Rectal smooth muscle tissue (tissue), 1 donor: ENCODE measurements at regions not wholly inside any gene's neighbourhood (a gene's known extent, or its start where the extent isn't known, plus 50 kb on each side); places are given as distances from the start of the nearest gene placed in this dataset.

ENCODE experiments used
- H3K27ac ChIP-seq: one replicate; pipeline ENCODE4 v1.7.0; 2013; ENCODE audit warnings: low read depth, low read length, inconsistent platforms
- H3K27me3 ChIP-seq: one replicate; pipeline ENCODE4 v1.7.0; 2013; ENCODE audit warnings: low read length; ENCODE audit not compliant: control insufficient read depth, insufficient read depth
- H3K36me3 ChIP-seq: one replicate; pipeline ENCODE4 v1.7.0; 2013; ENCODE audit warnings: low read length; ENCODE audit not compliant: control insufficient read depth, insufficient read depth
- H3K4me1 ChIP-seq: one replicate; pipeline ENCODE4 v1.7.0; 2013; ENCODE audit warnings: low read length; ENCODE audit not compliant: control insufficient read depth, insufficient read depth
- H3K4me3 ChIP-seq: one replicate; pipeline ENCODE4 v1.7.0; 2013; ENCODE audit warnings: low read length
- H3K9ac ChIP-seq: one replicate; pipeline ENCODE4 v1.7.0; 2013; ENCODE audit warnings: low read length

GRCh38 chr1:209249785-209250440 lies 333.6 kb upstream of the CAMK1G start:
- Histone ChIP-seq H3K27me3 (no peaks in the 10 kb centered on the region), H3K9ac (no peak overlapping the region), H3K4me3 (no peak overlapping the region), H3K27ac (no peak overlapping the region), H3K36me3 (no peaks in the 10 kb centered on the region), H3K4me1 (no peaks in the 10 kb centered on the region)

GRCh38 chr1:209250861-209251636 lies 332.5 kb upstream of the CAMK1G start:
- Histone ChIP-seq H3K27ac (no peak overlapping the region), H3K9ac (no peak overlapping the region), H3K4me1 (no peaks in the 10 kb centered on the region), H3K36me3 (no peaks in the 10 kb centered on the region), H3K27me3 (no peaks in the 10 kb centered on the region), H3K4me3 (no peak overlapping the region)

- Histone ChIP-seq H3K4me1 (no peaks in the 10 kb centered on the region), H3K27me3 (no peaks in the 10 kb centered on the region)
Observed at GRCh38 chr1:209256766-209257350, 326.7 kb upstream of the CAMK1G start.

GRCh38 chr1:209257454-209257853 lies 326.1 kb upstream of the CAMK1G start:
- H3K36me3 ChIP-seq = no peaks in the 10 kb centered on the region

More at GRCh38 chr1:209256766-209257350, 326.7 kb upstream of the CAMK1G start:
- Histone ChIP-seq H3K9ac (no peak overlapping the region), H3K4me3 (no peak overlapping the region), H3K36me3 (no peaks in the 10 kb centered on the region), H3K27ac (no peak overlapping the region)

GRCh38 chr1:209260136-209260535 lies 323.4 kb upstream of the CAMK1G start:
- H3K4me1 ChIP-seq = no peaks in the 10 kb centered on the region
- no peaks in the 10 kb centered on the region for H3K36me3 ChIP-seq
- no peak overlapping the region for H3K9ac ChIP-seq
- H3K27ac ChIP-seq = no peak overlapping the region
- no peaks in the 10 kb centered on the region for H3K27me3 ChIP-seq
- no peak overlapping the region for H3K4me3 ChIP-seq

More at GRCh38 chr1:209257454-209257853, 326.1 kb upstream of the CAMK1G start:
- Histone ChIP-seq H3K9ac (no peak overlapping the region), H3K4me1 (no peaks in the 10 kb centered on the region), H3K4me3 (no peak overlapping the region), H3K27me3 (no peaks in the 10 kb centered on the region), H3K27ac (no peak overlapping the region)

- Histone ChIP-seq H3K9ac (no peak overlapping the region), H3K27me3 (no peaks in the 10 kb centered on the region), H3K4me1 (peaks cover 7% of the 10 kb centered on the region), H3K27ac (no peak overlapping the region), H3K36me3 (no peaks in the 10 kb centered on the region), H3K4me3 (no peak overlapping the region)
Observed at GRCh38 chr1:209262631-209263030, 320.9 kb upstream of the CAMK1G start.

- Histone ChIP-seq H3K36me3 (no peaks in the 10 kb centered on the region), H3K27me3 (no peaks in the 10 kb centered on the region), H3K9ac (no peak overlapping the region), H3K4me3 (no peak overlapping the region), H3K4me1 (peaks cover 7% of the 10 kb centered on the region), H3K27ac (no peak overlapping the region)
Observed at GRCh38 chr1:209265301-209265700, 318.2 kb upstream of the CAMK1G start.

- no peaks in the 10 kb centered on the region for H3K27me3 ChIP-seq
- no peaks in the 10 kb centered on the region for H3K36me3 ChIP-seq
- H3K4me1 ChIP-seq = peaks cover 7% of the 10 kb centered on the region
- peak overlapping the region; percentile 45 for H3K27ac ChIP-seq
- no peak overlapping the region for H3K9ac ChIP-seq
- no peak overlapping the region for H3K4me3 ChIP-seq
Observed at GRCh38 chr1:209266590-209267205, 316.8 kb upstream of the CAMK1G start.

GRCh38 chr1:209267968-209268367 lies 315.5 kb upstream of the CAMK1G start:
- Histone ChIP-seq H3K27me3 (no peaks in the 10 kb centered on the region), H3K36me3 (no peaks in the 10 kb centered on the region), H3K4me3 (no peak overlapping the region), H3K9ac (no peak overlapping the region), H3K4me1 (peaks cover 7% of the 10 kb centered on the region), H3K27ac (no peak overlapping the region)

GRCh38 chr1:209268479-209268878 lies 315.0 kb upstream of the CAMK1G start:
- H3K4me1 ChIP-seq = peaks cover 7% of the 10 kb centered on the region
- no peak overlapping the region for H3K4me3 ChIP-seq
- H3K9ac ChIP-seq = no peak overlapping the region
- no peak overlapping the region for H3K27ac ChIP-seq
- H3K36me3 ChIP-seq = no peaks in the 10 kb centered on the region
- H3K27me3 ChIP-seq = no peaks in the 10 kb centered on the region

- Histone ChIP-seq H3K4me3 (no peak overlapping the region), H3K9ac (no peak overlapping the region), H3K36me3 (no peaks in the 10 kb centered on the region), H3K27me3 (no peaks in the 10 kb centered on the region), H3K4me1 (no peaks in the 10 kb centered on the region), H3K27ac (no peak overlapping the region)
Observed at GRCh38 chr1:209276321-209276720, 307.2 kb upstream of the CAMK1G start.

GRCh38 chr1:209277662-209278061 lies 305.9 kb upstream of the CAMK1G start:
- H3K9ac ChIP-seq = no peak overlapping the region
- H3K27ac ChIP-seq = no peak overlapping the region
- H3K4me3 ChIP-seq = no peak overlapping the region
- no peaks in the 10 kb centered on the region for H3K27me3 ChIP-seq
- H3K36me3 ChIP-seq = no peaks in the 10 kb centered on the region
- H3K4me1 ChIP-seq = no peaks in the 10 kb centered on the region
